Parathyroid adenoma (tissue), 2 donors: ENCODE measurements at regions not wholly inside any gene's neighbourhood (a gene's known extent, or its start where the extent isn't known, plus 50 kb on each side); places are given as distances from the start of the nearest gene placed in this dataset.

Source experiments
- H2AFZ ChIP-seq: fragments of 300-600 bp; sonication (generic); one replicate; pipeline ENCODE4 v1.7.0; 2017; ENCODE audit warnings: antibody characterized with exemption, mild to moderate bottlenecking
- H3K27ac ChIP-seq: fragments of 300-600 bp; sonication (generic); one replicate; pipeline ENCODE4 v1.7.0; 2017
- H3K27me3 ChIP-seq: fragments of 300-600 bp; sonication (generic); one replicate; pipeline ENCODE4 v1.7.0; 2017; ENCODE audit warnings: low read length; ENCODE audit not compliant: control insufficient read depth, insufficient read depth
- H3K36me3 ChIP-seq: fragments of 300-600 bp; sonication (generic); one replicate; pipeline ENCODE4 v1.7.0; 2017; ENCODE audit warnings: low read length; ENCODE audit not compliant: control insufficient read depth, insufficient read depth
- H3K4me1 ChIP-seq: fragments of 300-600 bp; sonication (generic); one replicate; pipeline ENCODE4 v1.7.0; 2017; ENCODE audit warnings: control low read depth
- H3K4me2 ChIP-seq: fragments of 300-600 bp; sonication (generic); one replicate; pipeline ENCODE4 v1.7.0; 2017; ENCODE audit warnings: low read length
- H3K4me3 ChIP-seq: fragments of 300-600 bp; sonication (generic); one replicate; pipeline ENCODE4 v1.7.0; 2017; ENCODE audit warnings: low read depth, low read length
- H3K79me2 ChIP-seq: fragments of 300-600 bp; sonication (generic); one replicate; pipeline ENCODE4 v1.7.0; 2017; ENCODE audit warnings: control low read depth
- H3K9ac ChIP-seq: fragments of 300-600 bp; sonication (generic); one replicate; pipeline ENCODE4 v1.7.0; 2017; ENCODE audit warnings: mild to moderate bottlenecking
- H3K9me3 ChIP-seq: fragments of 300-600 bp; sonication (generic); one replicate; pipeline ENCODE4 v1.7.0; 2017; ENCODE audit warnings: low read length; ENCODE audit not compliant: control insufficient read depth
- CTCF ChIP-seq: fragments of 300-600 bp; sonication (generic); IDR thresholded peaks from one replicate; pipeline ENCODE4 v1.7.0; 2017; ENCODE audit warnings: antibody characterized with exemption, mild to moderate bottlenecking
- donor health status: primary hyperparathyroidism.

GRCh38 chr15:26214290-26214689 is 351.2 kb upstream of the ATP10A start:
- Histone ChIP-seq H2AFZ (no peak overlapping the region), H3K36me3 (no peaks in the 10 kb centered on the region), H3K27ac (no peak overlapping the region), H3K27me3 (no peaks in the 10 kb centered on the region), H3K4me2 (no peak overlapping the region), H3K79me2 (no peaks in the 10 kb centered on the region), H3K9me3 (no peaks in the 10 kb centered on the region), H3K9ac (no peak overlapping the region), H3K4me3 (no peak overlapping the region), H3K4me1 (no peaks in the 10 kb centered on the region)
- TF ChIP-seq CTCF: no peak

GRCh38 chr15:26213427-26213826 is 350.3 kb upstream of the ATP10A start:
- no peaks in the 10 kb centered on the region for H3K9me3 ChIP-seq
- H3K27ac ChIP-seq: no peak overlapping the region
- no peak overlapping the region for H3K4me2 ChIP-seq
- no peaks in the 10 kb centered on the region for H3K79me2 ChIP-seq
- H3K4me3 ChIP-seq: no peak overlapping the region
- H3K27me3 ChIP-seq: no peaks in the 10 kb centered on the region
- H3K9ac ChIP-seq: no peak overlapping the region
- no peaks in the 10 kb centered on the region for H3K4me1 ChIP-seq
- no peaks in the 10 kb centered on the region for H3K36me3 ChIP-seq
- no peak for TF ChIP-seq CTCF
- no peak overlapping the region for H2AFZ ChIP-seq

GRCh38 chr15:26212109-26212508 is 349.0 kb upstream of the ATP10A start:
- TF ChIP-seq CTCF: no peak
- H2AFZ ChIP-seq: no peak overlapping the region

GRCh38 chr15:26210980-26211379 is 347.9 kb upstream of the ATP10A start:
- no peak for TF ChIP-seq CTCF
- Histone ChIP-seq H3K27me3 (no peaks in the 10 kb centered on the region), H3K4me1 (no peaks in the 10 kb centered on the region), H3K9ac (no peak overlapping the region), H3K4me2 (no peak overlapping the region), H3K9me3 (no peaks in the 10 kb centered on the region), H2AFZ (no peak overlapping the region), H3K36me3 (no peaks in the 10 kb centered on the region), H3K27ac (no peak overlapping the region), H3K4me3 (no peak overlapping the region), H3K79me2 (no peaks in the 10 kb centered on the region)

More at GRCh38 chr15:26212109-26212508, 349.0 kb upstream of the ATP10A start:
- H3K36me3 ChIP-seq: no peaks in the 10 kb centered on the region
- no peaks in the 10 kb centered on the region for H3K79me2 ChIP-seq
- no peaks in the 10 kb centered on the region for H3K9me3 ChIP-seq
- no peak overlapping the region for H3K4me3 ChIP-seq
- no peak overlapping the region for H3K9ac ChIP-seq
- no peaks in the 10 kb centered on the region for H3K27me3 ChIP-seq
- no peak overlapping the region for H3K27ac ChIP-seq
- H3K4me2 ChIP-seq: no peak overlapping the region
- H3K4me1 ChIP-seq: no peaks in the 10 kb centered on the region

GRCh38 chr15:26201177-26201858 is 338.2 kb upstream of the ATP10A start:
- Histone ChIP-seq H2AFZ (no peak overlapping the region), H3K4me1 (no peaks in the 10 kb centered on the region), H3K36me3 (no peaks in the 10 kb centered on the region), H3K9me3 (no peaks in the 10 kb centered on the region), H3K9ac (no peak overlapping the region), H3K27ac (no peak overlapping the region), H3K79me2 (no peaks in the 10 kb centered on the region), H3K27me3 (no peaks in the 10 kb centered on the region), H3K4me2 (no peak overlapping the region), H3K4me3 (no peak overlapping the region)
- no peak for TF ChIP-seq CTCF
